SU-DHL-6 (cell line): ENCODE measurements at regions not wholly inside any gene's neighbourhood (a gene's known extent, or its start where the extent isn't known, plus 50 kb on each side); places are given as distances from the start of the nearest gene placed in this dataset.

Experiments used
- H2AFZ ChIP-seq: fragments of 200-600 bp; sonication (generic); 2 replicates; pipeline ENCODE4 v1.6.1; 2014; ENCODE audit warnings: low read depth, mild to moderate bottlenecking, moderate library complexity, mixed read lengths, antibody characterized with exemption, low read length; ENCODE audit not compliant: severe bottlenecking
- H3F3A ChIP-seq: fragments of 200-600 bp; shearing (Covaris generic); 2 replicates; pipeline ENCODE4 v1.6.0; 2016; ENCODE audit warnings: antibody characterized with exemption, mild to moderate bottlenecking; ENCODE audit not compliant: insufficient read depth
- H3K27ac ChIP-seq: fragments of 200-600 bp; sonication (generic); 2 replicates; pipeline ENCODE4 v1.5.1; 2016; ENCODE audit warnings: low read depth, mild to moderate bottlenecking, low read length, moderate library complexity, mixed read lengths
- H3K27me3 ChIP-seq: fragments of 200-600 bp; sonication (generic), shearing (Covaris generic); 2 replicates; pipeline ENCODE4 v1.6.0; 2014; ENCODE audit warnings: mild to moderate bottlenecking, low read length
- H3K36me3 ChIP-seq: fragments of 200-600 bp; sonication (generic); 2 replicates; pipeline ENCODE4 v1.6.1; 2014; ENCODE audit warnings: mild to moderate bottlenecking, low read length, mixed read lengths
- H3K4me2 ChIP-seq: fragments of 300-600, 200-600 bp; shearing (Covaris generic), sonication (generic); 2 replicates; pipeline ENCODE4 v1.6.0; 2014; ENCODE audit warnings: low read length, low read depth, mild to moderate bottlenecking; ENCODE audit not compliant: poor library complexity, severe bottlenecking
- H3K4me3 ChIP-seq: fragments of 200-600 bp; sonication (generic); 2 replicates; pipeline ENCODE4 v1.5.1; 2014; ENCODE audit warnings: antibody characterized with exemption, low read length, mild to moderate bottlenecking, mixed read lengths; ENCODE audit not compliant: insufficient read depth, poor library complexity, severe bottlenecking
- H3K79me2 ChIP-seq: fragments of 200-600 bp; sonication (generic); 2 replicates; pipeline ENCODE4 v1.6.1; 2014; ENCODE audit warnings: mild to moderate bottlenecking, low read length, moderate library complexity; ENCODE audit not compliant: insufficient read depth
- H3K9ac ChIP-seq: fragments of 200-600 bp; sonication (generic); 2 replicates; pipeline ENCODE4 v1.7.0; 2014; ENCODE audit warnings: mild to moderate bottlenecking, low read length
- H3K9me2 ChIP-seq: fragments of 200-600 bp; sonication (generic); replicated peaks from 2 replicates; pipeline ENCODE4 v1.6.1; 2014; ENCODE audit warnings: low read length; ENCODE audit not compliant: insufficient read depth
- H3K9me3 ChIP-seq: fragments of 200-600 bp; sonication (generic); 2 replicates; pipeline ENCODE4 v1.6.1; 2014; ENCODE audit warnings: low read length, mixed read lengths; ENCODE audit not compliant: insufficient read depth
- H4K20me1 ChIP-seq: fragments of 200-600 bp; sonication (generic); 2 replicates; pipeline ENCODE4 v1.6.1; 2014; ENCODE audit warnings: low read depth, mild to moderate bottlenecking, antibody characterized with exemption, low read length, moderate library complexity, mixed read lengths
- EZH2phosphoT487 ChIP-seq: fragments of 200-600 bp; sonication (generic), shearing (Covaris generic); conservative IDR thresholded peaks from 2 replicates; pipeline ENCODE4 v1.6.1; 2018; ENCODE audit warnings: mild to moderate bottlenecking, antibody characterized with exemption, low read length, moderate library complexity, mixed read lengths
- TF ChIP-seq, protein P1 (sequence below): fragments of 200-600 bp; sonication (generic); IDR thresholded peaks from one replicate; pipeline ENCODE4 v1.5.1; 2017; ENCODE audit warnings: antibody characterized with exemption, mild to moderate bottlenecking, low read length, moderate library complexity; ENCODE audit not compliant: insufficient read depth, poor library complexity, severe bottlenecking

DNA sequence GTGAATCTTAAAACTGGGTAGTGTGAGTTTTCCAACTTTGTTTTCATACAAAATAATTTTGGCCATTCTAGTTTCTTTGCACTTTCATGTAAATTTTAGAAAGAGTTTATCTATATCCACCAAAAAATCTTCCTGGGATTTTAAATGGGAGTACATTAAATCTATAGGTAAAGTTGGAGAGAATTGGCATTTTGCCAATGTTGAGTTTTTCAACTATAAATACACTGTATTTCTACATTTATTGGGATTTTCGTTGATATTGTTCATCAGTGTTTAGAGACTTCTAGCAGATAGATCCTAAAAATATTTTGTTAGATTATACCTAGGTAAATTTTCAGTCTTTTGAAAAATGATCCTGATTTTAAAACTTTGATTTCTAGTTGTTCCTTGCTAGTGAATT is 83.1 kb upstream of the CCDC54 start:
- H3K9me2 ChIP-seq: no peaks in the 10 kb centered on the region
- H3K9ac ChIP-seq: no peak overlapping the region
- H3K9me3 ChIP-seq: no peaks in the 10 kb centered on the region
- H3K27me3 ChIP-seq: no peaks in the 10 kb centered on the region
- H3K79me2 ChIP-seq: no peaks in the 10 kb centered on the region
- H2AFZ ChIP-seq: no peak overlapping the region
- H3K4me2 ChIP-seq: no peak overlapping the region
- H4K20me1 ChIP-seq: no peaks in the 10 kb centered on the region
- H3K27ac ChIP-seq: no peak overlapping the region
- H3K36me3 ChIP-seq: no peaks in the 10 kb centered on the region
- no peak overlapping the region for H3K4me3 ChIP-seq
- no peaks in the 10 kb centered on the region for H3F3A ChIP-seq
- TF ChIP-seq, protein P1, sequence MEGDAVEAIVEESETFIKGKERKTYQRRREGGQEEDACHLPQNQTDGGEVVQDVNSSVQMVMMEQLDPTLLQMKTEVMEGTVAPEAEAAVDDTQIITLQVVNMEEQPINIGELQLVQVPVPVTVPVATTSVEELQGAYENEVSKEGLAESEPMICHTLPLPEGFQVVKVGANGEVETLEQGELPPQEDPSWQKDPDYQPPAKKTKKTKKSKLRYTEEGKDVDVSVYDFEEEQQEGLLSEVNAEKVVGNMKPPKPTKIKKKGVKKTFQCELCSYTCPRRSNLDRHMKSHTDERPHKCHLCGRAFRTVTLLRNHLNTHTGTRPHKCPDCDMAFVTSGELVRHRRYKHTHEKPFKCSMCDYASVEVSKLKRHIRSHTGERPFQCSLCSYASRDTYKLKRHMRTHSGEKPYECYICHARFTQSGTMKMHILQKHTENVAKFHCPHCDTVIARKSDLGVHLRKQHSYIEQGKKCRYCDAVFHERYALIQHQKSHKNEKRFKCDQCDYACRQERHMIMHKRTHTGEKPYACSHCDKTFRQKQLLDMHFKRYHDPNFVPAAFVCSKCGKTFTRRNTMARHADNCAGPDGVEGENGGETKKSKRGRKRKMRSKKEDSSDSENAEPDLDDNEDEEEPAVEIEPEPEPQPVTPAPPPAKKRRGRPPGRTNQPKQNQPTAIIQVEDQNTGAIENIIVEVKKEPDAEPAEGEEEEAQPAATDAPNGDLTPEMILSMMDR: no peak
- TF ChIP-seq EZH2phosphoT487: no peak

- Histone ChIP-seq H3K36me3 (no peaks in the 10 kb centered on the region), H3K9ac (no peak overlapping the region), H4K20me1 (no peaks in the 10 kb centered on the region), H3K9me3 (no peaks in the 10 kb centered on the region), H3K27ac (no peak overlapping the region), H2AFZ (no peak overlapping the region), H3K27me3 (no peaks in the 10 kb centered on the region), H3K9me2 (no peaks in the 10 kb centered on the region), H3K4me3 (no peak overlapping the region), H3K4me2 (no peak overlapping the region), H3F3A (no peaks in the 10 kb centered on the region), H3K79me2 (no peaks in the 10 kb centered on the region)
- TF ChIP-seq, protein P1: no peak
- no peak for TF ChIP-seq EZH2phosphoT487
Measured at GRCh38 chr3:107297597-107297996, 79.6 kb upstream of the CCDC54 start.

DNA sequence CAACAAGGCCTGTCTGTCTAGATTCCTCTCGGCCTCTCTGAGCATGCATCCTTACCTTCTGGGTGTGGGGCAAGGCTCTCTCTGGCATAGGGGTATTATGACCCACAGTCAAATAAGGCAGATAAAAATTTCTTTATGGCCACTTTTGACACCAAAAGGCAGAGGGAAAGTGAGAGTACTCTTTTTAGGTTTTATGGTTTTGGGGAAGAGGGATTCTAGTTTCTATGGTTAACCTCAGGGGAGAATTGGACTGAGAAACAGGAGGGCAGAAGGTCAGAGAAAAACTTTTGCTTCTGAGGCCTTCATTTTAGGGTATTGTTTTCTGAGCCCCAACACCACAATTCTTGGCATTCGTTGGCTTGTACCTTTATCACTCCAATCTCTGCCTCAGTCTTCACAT is 70.0 kb upstream of the CCDC54 start:
- no peak overlapping the region for H3K27ac ChIP-seq

More for the DNA sequence above, 70.0 kb upstream of the CCDC54 start:
- no peak overlapping the region for H3K4me3 ChIP-seq
- H3K36me3 ChIP-seq: no peaks in the 10 kb centered on the region
- no peak overlapping the region for H3K4me2 ChIP-seq
- no peaks in the 10 kb centered on the region for H3K27me3 ChIP-seq
- H3K9me3 ChIP-seq: no peaks in the 10 kb centered on the region
- no peak overlapping the region for H2AFZ ChIP-seq
- H3K9me2 ChIP-seq: no peaks in the 10 kb centered on the region
- H3K9ac ChIP-seq: no peak overlapping the region
- H4K20me1 ChIP-seq: no peaks in the 10 kb centered on the region
- no peak for TF ChIP-seq EZH2phosphoT487
- TF ChIP-seq, protein P1: no peak
- H3F3A ChIP-seq: no peaks in the 10 kb centered on the region
- no peaks in the 10 kb centered on the region for H3K79me2 ChIP-seq
